H1 (cell line): ENCODE measurements at regions not wholly inside any gene's neighbourhood (a gene's known extent, or its start where the extent isn't known, plus 50 kb on each side); places are given as distances from the start of the nearest gene placed in this dataset.

ENCODE experiments used
- CTCF ChIA-PET: fragments of 300-600 bp; sonication (Branson Sonifier 250); formaldehyde crosslinking; loops from one replicate; lab custom pipeline; 2021; ENCODE audit not compliant: partially characterized antibody; lab: Charles Lee
- POLR2A ChIA-PET: fragments of 300-600 bp; sonication (Branson Sonifier 250); formaldehyde crosslinking; loops from one replicate; lab custom pipeline; 2021; ENCODE audit warnings: inconsistent platforms; ENCODE audit not compliant: partially characterized antibody; lab: Charles Lee
- DNase-seq, 2 experiments: peaks; one replicate each; pipeline versions ENCODE4 v3.0.0 to v3.0.0-alpha.2; 2010 to 2022; ENCODE audit warnings: low spot score in 2 of 2, low read depth in 1 of 2, mixed read lengths in 1 of 2
- FAIRE-seq: peaks from 2 replicates; lab custom pipeline; 2011; peaks lifted over from hg19 to GRCh38; lab: Jason Lieb, UNC
- H2AFZ ChIP-seq: 2 replicates; pipeline ENCODE4 v1.8.1; 2012; ENCODE audit warnings: low read length, inconsistent platforms
- H2AK5ac ChIP-seq: 2 replicates; pipeline ENCODE4 v1.6.1; 2013; ENCODE audit warnings: low read depth, low read length
- H2BK120ac ChIP-seq: replicated peaks from 2 replicates; pipeline ENCODE3; 2013; ENCODE audit warnings: low read depth, low read length, inconsistent platforms
- H2BK12ac ChIP-seq: 2 replicates; pipeline ENCODE4 v1.6.1; 2013; ENCODE audit warnings: low read depth, low read length
- H2BK15ac ChIP-seq: 2 replicates; pipeline ENCODE4 v1.6.1; 2013; ENCODE audit warnings: low read length
- H2BK20ac ChIP-seq: 2 replicates; pipeline ENCODE4 v1.6.1; 2013; ENCODE audit warnings: low read length
- H2BK5ac ChIP-seq: 2 replicates; pipeline ENCODE4 v1.6.1; 2013; ENCODE audit warnings: low read depth, low read length
- H3K14ac ChIP-seq: 2 replicates; pipeline ENCODE4 v1.6.1; 2013; ENCODE audit warnings: inconsistent platforms; ENCODE audit not compliant: insufficient read length
- H3K18ac ChIP-seq: 2 replicates; pipeline ENCODE4 v1.6.1; 2013; ENCODE audit warnings: low read length; ENCODE audit errors: extremely low read depth
- H3K23ac ChIP-seq: 2 replicates; pipeline ENCODE4 v1.6.1; 2013; ENCODE audit warnings: inconsistent platforms; ENCODE audit not compliant: insufficient read length
- H3K23me2 ChIP-seq: 2 replicates; pipeline ENCODE4 v1.6.1; 2013; ENCODE audit warnings: low read depth, low read length
- H3K27ac ChIP-seq: 2 replicates; pipeline ENCODE4 v1.6.1; 2011; ENCODE audit warnings: low read depth, low read length, inconsistent platforms
- H3K27me3 ChIP-seq, 4 experiments: replicated peaks in 1 of 4; 1 replicate in 1 of 4; 2 replicates in 3 of 4; pipeline versions ENCODE4 v1.6.1 to v1.8.1; 2011 to 2013; ENCODE audit warnings: low read length in 3 of 4, mild to moderate bottlenecking in 3 of 4, inconsistent platforms in 2 of 4, mixed read lengths in 2 of 4, moderate library complexity in 1 of 4; ENCODE audit not compliant: control insufficient read depth in 3 of 4, insufficient read depth in 3 of 4; ENCODE audit errors: extremely low read depth in 1 of 4
- H3K36me3 ChIP-seq, 4 experiments: 2 replicates each; pipeline versions ENCODE4 v1.6.1 to v1.8.1; 2011 to 2013; ENCODE audit warnings: mild to moderate bottlenecking in 4 of 4, low read length in 3 of 4, moderate library complexity in 2 of 4, control low read depth in 1 of 4, inconsistent platforms in 1 of 4; ENCODE audit not compliant: insufficient read depth in 4 of 4, control insufficient read depth in 2 of 4
- H3K4ac ChIP-seq: replicated peaks from 2 replicates; pipeline ENCODE3; 2013; ENCODE audit warnings: low read length, low read depth, mixed read lengths, inconsistent platforms; ENCODE audit not compliant: insufficient read length
- H3K4me1 ChIP-seq, 4 experiments: replicated peaks in 1 of 4; 1 replicate in 1 of 4; 2 replicates in 3 of 4; pipeline versions ENCODE4 v1.6.1 to v1.8.1; 2011 to 2013; ENCODE audit warnings: low read length in 3 of 4, inconsistent platforms in 2 of 4, mixed read lengths in 1 of 4; ENCODE audit not compliant: insufficient read depth in 4 of 4, control insufficient read depth in 3 of 4
- H3K4me2 ChIP-seq, 2 experiments: 2 replicates each; pipeline versions ENCODE4 v1.6.1 to v1.8.1; 2011 to 2013; ENCODE audit warnings: low read depth in 2 of 2, low read length in 2 of 2, control low read depth in 1 of 2, inconsistent platforms in 1 of 2, mild to moderate bottlenecking in 1 of 2; ENCODE audit not compliant: insufficient read depth in 1 of 2
- H3K4me3 ChIP-seq, 4 experiments: fragments of 200-600, 300-600 bp in 1 of 4; sonication (generic), shearing (Covaris generic), sonication (Bioruptor Twin) in 1 of 4; 2 replicates each; pipeline versions ENCODE4 v1.5.1 to v1.8.1; 2011 to 2016; ENCODE audit warnings: low read length in 4 of 4, low read depth in 3 of 4, control low read depth in 2 of 4, inconsistent platforms in 2 of 4, mild to moderate bottlenecking in 2 of 4, mixed read lengths in 1 of 4, moderate library complexity in 1 of 4; ENCODE audit not compliant: insufficient read depth in 2 of 4; ENCODE audit errors: extremely low read depth in 1 of 4
- H3K56ac ChIP-seq: replicated peaks from 2 replicates; pipeline ENCODE3; 2013; ENCODE audit warnings: low read depth, mild to moderate bottlenecking, mixed read lengths, low read length, inconsistent platforms; ENCODE audit not compliant: insufficient read length
- H3K79me1 ChIP-seq: 2 replicates; pipeline ENCODE4 v1.6.1; 2013; ENCODE audit warnings: low read depth, low read length, control low read depth
- H3K79me2 ChIP-seq, 2 experiments: 2 replicates each; pipeline versions ENCODE4 v1.6.1 to v1.8.1; 2012 to 2013; ENCODE audit warnings: low read length in 2 of 2, mild to moderate bottlenecking in 2 of 2, inconsistent platforms in 1 of 2; ENCODE audit not compliant: insufficient read depth in 2 of 2, control insufficient read depth in 1 of 2
- H3K9ac ChIP-seq, 4 experiments: replicated peaks in 1 of 4; 1 replicate in 1 of 4; 2 replicates in 3 of 4; pipeline versions ENCODE4 v1.6.1 to v1.8.1; 2011 to 2013; ENCODE audit warnings: low read depth in 3 of 4, low read length in 3 of 4, control low read depth in 2 of 4, mild to moderate bottlenecking in 2 of 4, moderate library complexity in 2 of 4, inconsistent platforms in 1 of 4; ENCODE audit errors: extremely low read depth in 1 of 4
- H3K9me3 ChIP-seq, 2 experiments: 2 replicates each; pipeline versions ENCODE4 v1.6.1 to v1.8.1; 2012 to 2013; ENCODE audit warnings: mild to moderate bottlenecking in 2 of 2, moderate library complexity in 2 of 2, control low read depth in 1 of 2, inconsistent platforms in 1 of 2, low read depth in 1 of 2, low read length in 1 of 2, mixed read lengths in 1 of 2; ENCODE audit not compliant: insufficient read depth in 2 of 2
- H4K20me1 ChIP-seq, 2 experiments: replicated peaks in 1 of 2; 2 replicates each; pipeline versions ENCODE3 to v1.8.1; 2011 to 2013; ENCODE audit warnings: inconsistent platforms in 2 of 2, low read length in 2 of 2, mild to moderate bottlenecking in 1 of 2; ENCODE audit not compliant: insufficient read depth in 2 of 2, control insufficient read depth in 1 of 2
- H4K5ac ChIP-seq: 2 replicates; pipeline ENCODE4 v1.6.1; 2013; ENCODE audit warnings: low read length, low read depth, mixed read lengths, inconsistent platforms; ENCODE audit not compliant: insufficient read length
- H4K8ac ChIP-seq: 2 replicates; pipeline ENCODE4 v1.8.0; 2013; ENCODE audit warnings: mild to moderate bottlenecking, moderate library complexity, low read length, inconsistent platforms; ENCODE audit not compliant: insufficient read depth; ENCODE audit errors: extremely low read depth
- H4K91ac ChIP-seq: replicated peaks from 2 replicates; pipeline ENCODE3; 2013; ENCODE audit warnings: low read length, mixed read lengths, inconsistent platforms; ENCODE audit not compliant: insufficient read length
- CEBPB ChIP-seq: IDR thresholded peaks from 2 replicates; pipeline ENCODE4 v1.6.1; 2012; ENCODE audit warnings: low read depth, low read length
- CHD1 ChIP-seq: IDR thresholded peaks from 2 replicates; pipeline ENCODE4 v1.6.1; 2012; ENCODE audit warnings: low read depth, low read length, improper control_type of control experiment
- MAFK ChIP-seq: IDR thresholded peaks from 2 replicates; pipeline ENCODE4 v1.6.1; 2012; ENCODE audit warnings: low read depth, mild to moderate bottlenecking, improper control_type of control experiment, low read length
- POU5F1 ChIP-seq: IDR thresholded peaks from 2 replicates; pipeline ENCODE4 v1.6.1; 2011; ENCODE audit warnings: low read depth, mild to moderate bottlenecking, low read length, moderate library complexity
- YY1 ChIP-seq: IDR thresholded peaks from 2 replicates; pipeline ENCODE4 v1.6.1; 2011; ENCODE audit warnings: low read depth, mild to moderate bottlenecking, low read length
- WGBS, 2 experiments: shearing (Covaris generic) in 1 of 2; methylation state at CpG; one replicate each; pipeline versions ENCODE4 v1.1.6 to v1.1.7; 2013 to 2015; ENCODE audit warnings: low lambda C conversion rate in 2 of 2, mixed read lengths in 2 of 2, inconsistent platforms in 1 of 2, low coverage in 1 of 2, missing lambda C conversion rate in 1 of 2; ENCODE audit not compliant: insufficient replicate concordance in 2 of 2, insufficient coverage in 1 of 2, insufficient read length in 1 of 2; ENCODE audit errors: extremely low coverage in 1 of 2, missing lambda C conversion rate in 1 of 2; 5-methylcytosine and 5-hydroxymethylcytosine counted together

GRCh38 chr3:148074946-148075345, 622.8 kb upstream of the AGTR1 start:
- Histone ChIP-seq H3K79me2 (no peaks in the 10 kb centered on the region), H3K56ac (no peak overlapping the region), H4K91ac (no peak overlapping the region), H3K4me3 (no peak overlapping the region), H2BK120ac (no peak overlapping the region), H4K8ac (no peak overlapping the region), H3K9ac (no peak overlapping the region), H4K5ac (no peak overlapping the region), H3K4me1 (no peaks in the 10 kb centered on the region; a peak in 1 of 7 replicates), H3K4me2 (no peak overlapping the region), H2BK15ac (no peak overlapping the region), H2AK5ac (no peak overlapping the region), H3K23me2 (no peaks in the 10 kb centered on the region), H2AFZ (no peak overlapping the region), H3K14ac (no peak overlapping the region), H3K18ac (no peak overlapping the region), H3K23ac (no peak overlapping the region), H3K27me3 (no peaks in the 10 kb centered on the region), H2BK20ac (no peak overlapping the region), H3K79me1 (no peaks in the 10 kb centered on the region), H3K4ac (no peak overlapping the region), H2BK5ac (no peak overlapping the region), H2BK12ac (no peak overlapping the region), H3K9me3 (no peaks in the 10 kb centered on the region), H3K36me3 (no peaks in the 10 kb centered on the region), H4K20me1 (no peaks in the 10 kb centered on the region), H3K27ac (no peak overlapping the region)
- FAIRE-seq (no peak), DNase-seq (no peak)
- WGBS, 2 experiments = 87% methylated on average over 2 of the region's 2 CpGs; no CpG with 5 or more reads in 1 of the 2 experiments
- ChIA-PET CTCF (no interaction called here), POLR2A (no interaction called here)
- TF ChIP-seq YY1 (no peak), POU5F1 (no peak), CHD1 (no peak), MAFK (no peak), CEBPB (no peak)
